GM18499 (cell line): ENCODE measurements at regions not wholly inside any gene's neighbourhood (a gene's known extent, or its start where the extent isn't known, plus 50 kb on each side); places are given as distances from the start of the nearest gene placed in this dataset.
"Not testable (repeated sequence)": the region's sequence is repeated elsewhere in the genome, so short reads cannot be mapped to it uniquely, and the experiment has no call there.

Experiments
- ATAC-seq: cut with Tn5 transposase; IDR thresholded peaks from one replicate; pipeline ENCODE4 v1.9.1; 2021; ENCODE audit warnings: moderate number of reproducible peaks; ENCODE audit not compliant: insufficient read depth, unreplicated experiment

DNA sequence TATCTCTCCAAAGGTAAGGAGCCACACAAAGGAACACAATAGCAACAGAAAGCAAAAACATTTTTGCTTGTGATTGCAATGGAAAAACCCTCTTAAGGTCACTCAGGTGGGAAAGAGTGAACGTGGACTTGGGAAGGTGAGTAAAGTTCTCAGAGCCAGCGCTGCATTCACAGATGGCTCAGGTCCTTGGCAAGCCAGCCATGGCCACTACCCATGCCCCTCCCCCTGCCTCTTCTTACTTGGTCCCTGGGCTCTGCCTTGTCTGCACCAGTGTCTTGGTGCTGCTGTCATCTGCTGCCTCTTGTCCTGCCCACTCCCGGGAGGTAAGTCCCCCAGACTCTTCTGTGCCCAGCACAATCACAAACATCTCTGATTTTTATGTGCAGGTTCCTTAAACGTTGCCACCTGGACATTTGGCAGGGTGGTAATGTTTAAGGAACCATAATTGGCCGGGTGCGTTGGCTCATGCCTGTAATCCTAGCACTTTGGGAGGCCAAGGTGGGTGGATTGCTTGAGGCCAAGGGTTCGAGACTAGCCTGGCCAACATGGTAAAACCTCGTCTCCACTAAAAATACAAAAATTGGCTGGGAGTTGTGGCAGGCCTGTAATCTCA is 74.6 kb downstream of the FEM1C start:
- ATAC-seq = no peak

GRCh38 chr5:115467628-115468027 is 76.9 kb downstream of the FEM1C start:
- no peak for ATAC-seq

- no peak for ATAC-seq
These were observed 79.1 kb downstream of the FEM1C start for GRCh38 chr5:115465431-115465830.

GRCh38 chr5:115463983-115464382 is 80.6 kb downstream of the FEM1C start:
- ATAC-seq = no peak

- no peak for ATAC-seq
These were observed 82.9 kb downstream of the FEM1C start for GRCh38 chr5:115461506-115462290.

DNA sequence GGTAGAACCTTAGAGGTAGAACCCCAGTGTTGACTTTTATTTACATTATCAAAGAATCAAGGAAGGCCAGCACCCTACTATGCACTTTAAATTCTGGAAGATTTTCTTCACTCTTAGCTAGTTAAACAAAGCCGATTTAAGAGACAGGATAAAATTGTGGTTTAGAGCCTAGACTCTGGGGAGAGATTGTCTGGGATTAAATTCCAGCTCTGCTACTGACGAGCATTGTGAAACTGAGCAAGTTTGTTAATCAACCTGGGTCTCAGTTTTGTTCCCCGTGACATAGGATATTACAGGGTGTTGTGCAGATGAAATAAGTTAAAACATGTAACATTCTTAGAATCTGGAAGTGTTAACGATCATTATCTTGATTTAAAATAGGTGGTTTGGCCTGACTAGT is 83.5 kb downstream of the FEM1C start:
- ATAC-seq = no peak

- ATAC-seq = peak; percentile 73
These were observed 84.1 kb downstream of the FEM1C start for GRCh38 chr5:115460472-115460871.

DNA sequence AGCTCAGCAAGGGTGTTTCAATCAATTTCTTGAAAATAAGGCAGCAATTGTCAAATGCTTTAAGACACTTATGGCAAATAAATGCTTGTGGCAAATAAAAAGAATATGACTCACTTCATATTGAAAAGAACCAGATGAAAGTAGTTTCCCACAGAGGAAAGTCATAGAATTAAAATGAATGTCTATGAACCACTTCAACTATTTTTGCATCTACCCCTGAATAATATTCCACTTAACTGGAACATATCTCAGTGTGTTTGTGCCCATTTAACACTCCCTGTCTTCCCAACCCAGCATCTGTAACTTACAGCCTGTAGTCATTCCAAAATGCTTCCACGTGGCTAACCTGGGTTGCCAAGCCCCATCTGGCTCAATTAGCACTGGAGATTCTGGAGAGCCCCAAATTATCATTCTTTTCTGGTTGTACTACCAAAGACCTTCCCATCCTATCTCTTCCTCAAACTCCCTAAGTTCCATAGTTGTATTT is 84.7 kb downstream of the FEM1C start:
- ATAC-seq = no peak

- no peak for ATAC-seq
These were observed 86.2 kb downstream of the FEM1C start for GRCh38 chr5:115458416-115458815.

GRCh38 chr5:115458003-115458409 is 86.6 kb downstream of the FEM1C start:
- no peak for ATAC-seq

DNA sequence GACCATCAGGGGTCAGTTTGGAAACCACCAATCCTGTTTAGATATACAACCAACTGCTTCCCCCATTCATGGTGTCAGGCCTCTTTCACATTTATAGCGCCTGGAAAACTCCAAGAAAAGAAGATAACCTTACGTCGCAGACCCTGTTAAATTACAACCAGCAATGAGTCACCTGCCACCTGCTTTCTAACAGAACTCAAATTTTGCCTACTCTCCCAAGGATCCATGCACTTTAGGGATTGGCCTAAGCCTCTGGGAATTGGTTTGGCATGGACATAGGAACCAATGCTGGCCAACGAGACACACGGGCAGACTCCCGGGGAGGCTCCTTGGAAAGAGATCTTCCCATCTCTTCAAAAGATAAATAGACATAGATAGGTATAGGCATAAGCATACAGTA is 87.0 kb downstream of the FEM1C start:
- ATAC-seq = no peak

DNA sequence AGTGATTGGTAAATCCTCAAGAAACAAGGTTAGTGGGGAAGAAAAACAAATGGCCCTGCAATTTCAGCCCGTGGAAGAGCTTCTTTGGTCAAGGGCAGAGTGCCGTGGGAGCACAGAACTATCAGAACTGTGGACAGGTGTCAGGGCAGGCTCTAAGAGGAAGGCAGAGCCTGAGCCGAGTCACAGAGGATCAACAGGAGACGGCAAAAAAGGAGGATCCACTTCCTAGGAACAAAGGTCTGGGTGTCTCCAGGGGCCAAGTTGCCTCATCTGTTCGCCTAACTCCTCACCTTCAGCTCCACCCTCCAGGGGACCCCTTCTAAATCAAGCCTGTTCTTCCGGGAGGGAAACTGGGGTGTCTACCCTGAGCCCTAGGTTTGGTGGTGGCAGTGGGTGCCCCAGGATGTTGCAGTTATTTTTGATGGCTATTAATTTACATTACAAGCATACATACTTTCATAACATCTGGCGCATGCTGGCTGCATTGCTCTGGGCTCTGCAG is 88.0 kb downstream of the FEM1C start:
- ATAC-seq = no peak

DNA sequence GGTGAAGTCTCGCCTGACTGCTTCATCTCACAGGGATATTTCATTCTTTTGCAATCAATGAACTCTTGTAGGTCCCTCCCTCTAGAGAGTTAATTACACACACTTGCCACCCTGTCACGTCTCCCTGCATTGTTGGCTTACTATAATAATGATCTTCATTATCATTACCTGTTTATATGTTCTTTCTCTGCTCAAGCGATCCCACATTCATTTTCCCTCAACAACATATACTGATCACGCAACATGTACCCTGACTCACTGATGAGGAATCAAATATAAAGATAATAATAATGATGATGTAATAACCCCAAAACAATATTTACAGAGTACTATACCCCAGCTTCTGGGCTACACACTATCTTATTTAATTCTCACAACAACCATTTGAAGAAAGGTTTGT is 88.5 kb downstream of the FEM1C start:
- ATAC-seq = no peak

- ATAC-seq = no peak
These were observed 89.3 kb downstream of the FEM1C start for GRCh38 chr5:115455301-115455707.

DNA sequence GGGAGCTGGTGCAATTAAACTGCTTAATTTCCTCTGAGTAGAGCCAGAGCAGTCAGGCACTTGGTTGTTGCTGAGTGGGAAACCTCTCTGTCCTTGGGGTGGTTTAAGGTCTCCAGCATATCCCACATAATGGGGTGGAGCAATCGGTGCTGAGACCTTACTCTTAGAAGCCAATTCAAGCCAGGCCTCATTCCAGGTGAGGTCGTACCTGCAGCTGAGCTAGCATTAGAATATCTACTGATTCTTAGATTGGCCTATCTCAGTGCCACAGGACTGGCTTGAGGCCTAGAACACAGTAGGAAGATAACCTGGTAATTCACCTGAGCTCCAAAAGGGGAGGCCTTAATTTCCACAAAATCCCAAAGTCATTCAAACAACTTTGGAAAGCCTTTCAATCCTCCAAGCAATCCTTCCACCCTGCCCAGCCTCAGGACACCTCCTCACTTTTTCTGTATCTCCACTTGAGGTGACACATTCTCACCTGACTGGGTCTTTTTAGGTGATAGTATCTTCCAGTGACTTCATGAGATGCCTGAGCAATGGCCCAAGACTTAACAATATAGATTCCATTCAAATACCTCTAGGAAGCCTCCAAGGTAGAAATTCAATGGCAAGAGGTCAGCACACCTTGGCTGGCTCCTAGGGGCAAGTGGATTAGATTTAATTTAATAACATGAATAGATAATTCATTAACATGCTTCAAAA is 91.0 kb downstream of the FEM1C start:
- no peak for ATAC-seq

DNA sequence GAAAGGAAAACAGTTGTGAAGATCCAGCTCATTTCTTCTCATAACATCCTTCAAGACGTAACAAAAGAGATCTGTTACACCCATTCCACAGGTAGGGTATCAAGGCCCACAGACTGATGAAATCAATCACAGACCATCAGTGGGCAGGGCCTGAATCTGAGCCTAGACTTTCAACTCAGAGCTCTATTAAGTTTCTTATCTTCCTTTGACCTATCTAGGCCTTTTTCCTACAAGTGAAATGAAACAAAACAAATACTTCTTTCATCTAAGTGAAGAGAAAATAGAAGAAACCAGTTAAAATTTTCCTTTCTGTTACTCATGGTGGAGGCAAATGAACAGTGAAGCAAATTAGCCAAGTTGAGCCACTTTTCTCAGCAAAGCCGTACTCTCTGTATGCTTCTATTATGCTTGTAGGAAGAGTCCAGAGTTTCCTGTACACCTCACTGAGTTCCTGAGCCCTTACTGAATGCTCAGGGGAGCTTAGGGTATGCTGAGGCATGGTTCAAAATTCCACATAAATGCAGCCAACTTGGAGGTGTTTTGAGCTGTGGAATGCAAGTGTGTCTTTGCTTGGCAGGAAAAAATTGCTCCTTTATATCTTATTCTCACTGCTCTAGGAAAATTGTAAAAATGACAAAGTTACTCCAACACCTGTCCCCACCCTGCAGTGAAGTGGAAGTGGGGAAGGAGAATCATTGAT is 91.9 kb downstream of the FEM1C start:
- ATAC-seq = no peak

DNA sequence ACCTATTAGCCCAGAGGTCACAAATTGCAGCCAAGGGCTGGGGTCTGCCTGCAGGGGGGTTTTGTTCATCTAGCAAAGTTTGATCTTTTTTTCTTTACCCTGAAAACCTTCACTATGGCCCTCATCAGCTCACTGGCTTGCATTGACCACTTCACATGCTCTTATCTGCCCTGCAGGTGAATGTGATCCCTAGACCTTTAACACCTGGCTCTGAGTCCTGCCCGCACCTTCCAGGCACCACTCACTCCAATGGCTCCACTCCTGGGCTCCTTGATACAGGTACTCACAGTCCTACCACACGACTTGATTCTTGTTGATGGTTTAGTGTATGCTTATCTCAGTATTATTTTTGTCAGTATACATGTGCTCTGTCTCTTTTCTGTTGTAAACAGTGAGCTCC is 92.5 kb downstream of the FEM1C start:
- ATAC-seq = no peak

GRCh38 chr5:115450741-115451140 is 93.8 kb downstream of the FEM1C start:
- ATAC-seq = no peak

DNA sequence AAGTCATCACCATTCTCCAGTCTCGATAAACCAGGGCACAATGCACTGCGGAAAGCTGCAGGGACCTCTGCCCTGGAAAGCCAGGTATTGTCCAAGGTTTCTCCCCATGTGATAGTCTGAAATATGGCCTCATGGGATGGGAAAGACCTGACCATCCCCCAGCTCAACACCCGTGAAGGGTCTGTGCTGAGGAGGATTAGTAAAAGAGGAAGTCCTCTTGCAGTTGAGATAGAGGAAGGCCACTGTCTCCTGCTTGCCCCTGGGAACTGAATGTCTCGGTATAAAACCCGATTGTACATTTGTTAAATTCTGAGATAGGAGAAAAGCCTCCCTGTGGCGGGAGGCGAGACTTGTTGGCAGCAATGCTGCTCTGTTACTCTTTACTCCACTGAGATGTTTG is 95.9 kb downstream of the FEM1C start:
- ATAC-seq = not testable (repeated sequence)

GRCh38 chr5:115440782-115441451 is 103.7 kb downstream of the FEM1C start:
- ATAC-seq = no peak
